K562 (cell line): ENCODE measurements at regions not wholly inside any gene's neighbourhood (a gene's known extent, or its start where the extent isn't known, plus 50 kb on each side); places are given as distances from the start of the nearest gene placed in this dataset.

ENCODE experiments used
- ATAC-seq: fragments of 200-7000 bp; cut with Tn5 transposase; 3 replicates; pipeline ENCODE4 v1.9.1; 2020; ENCODE audit warnings: moderate library complexity
- BruUV-seq: library from RNA; stranded (reverse); fragments of 400-500 nt; replicated peaks from 2 replicates; lab custom pipeline; 2021; lab: Mats Ljungman, UMichigan
- CTCF ChIA-PET: fragments of 300-600 bp; formaldehyde crosslinking; extraction: SDS; loops from one replicate; lab custom pipeline; 2021; ENCODE audit warnings: low intra/inter-chr PET ratio; lab: Yijun Ruan, JAX
- POLR2A ChIA-PET: fragments of 300-600, 350-650 bp; sonication (Branson Sonifier 250); formaldehyde crosslinking; extraction: SDS; loops from one replicate; lab custom pipeline; 2021; ENCODE audit warnings: antibody characterized with exemption, inconsistent platforms; lab: Yijun Ruan, JAX
- DNase-seq, 4 experiments: peaks; one replicate each; pipeline versions ENCODE4 v3.0.0 to v3.0.0-alpha.2; 2011 to 2018; ENCODE audit warnings: low spot score in 3 of 4, mixed read lengths in 3 of 4; ENCODE audit errors: extremely low read depth in 1 of 4
- FAIRE-seq: peaks from 2 replicates; lab custom pipeline; 2011; peaks lifted over from hg19 to GRCh38; lab: Jason Lieb, UNC
- H2AFZ ChIP-seq: 2 replicates; pipeline ENCODE4 v1.6.0; 2011; ENCODE audit warnings: low read depth, low read length, control low read depth, inconsistent platforms
- H3K27ac ChIP-seq: fragments of 200-600 bp; 3 replicates; pipeline ENCODE4 v1.8.0; 2011; ENCODE audit warnings: low read depth, mild to moderate bottlenecking, control low read depth, inconsistent platforms, low read length, moderate library complexity, mixed read lengths; ENCODE audit errors: extremely low read depth
- H3K27me3 ChIP-seq, 2 experiments: fragments of 300-600 bp in 1 of 2; 2 replicates in 1 of 2; 3 replicates in 1 of 2; pipeline versions ENCODE4 v1.6.0 to v1.8.0; 2011; ENCODE audit warnings: inconsistent platforms in 2 of 2, low read length in 2 of 2, mild to moderate bottlenecking in 1 of 2, mixed read lengths in 1 of 2, moderate library complexity in 1 of 2; ENCODE audit not compliant: control insufficient read depth in 2 of 2, insufficient read depth in 2 of 2
- H3K36me3 ChIP-seq: fragments of 300-600 bp; 3 replicates; pipeline ENCODE4 v1.8.0; 2011; ENCODE audit warnings: mild to moderate bottlenecking, low read length, inconsistent platforms; ENCODE audit not compliant: control insufficient read depth, insufficient read depth
- H3K4me1 ChIP-seq, 2 experiments: fragments of 200-600 bp in 1 of 2; replicated peaks in 1 of 2; 2 replicates in 1 of 2; 3 replicates in 1 of 2; pipeline versions ENCODE4 v1.5.1 to v1.8.0; 2011; ENCODE audit warnings: inconsistent platforms in 2 of 2, low read length in 2 of 2, mild to moderate bottlenecking in 1 of 2, mixed read lengths in 1 of 2, moderate library complexity in 1 of 2; ENCODE audit not compliant: control insufficient read depth in 2 of 2, insufficient read depth in 2 of 2
- H3K4me2 ChIP-seq: 2 replicates; pipeline ENCODE4 v1.6.1; 2011; ENCODE audit warnings: low read length, control low read depth, inconsistent platforms, mixed read lengths; ENCODE audit not compliant: insufficient read depth
- H3K4me3 ChIP-seq: fragments of 200-600 bp; sonication (generic), shearing (Covaris generic); 2 replicates; pipeline ENCODE4 v1.5.1; 2016; ENCODE audit warnings: control low read depth, inconsistent platforms
- H3K79me2 ChIP-seq: fragments of 200-600 bp; 3 replicates; pipeline ENCODE4 v1.8.0; 2011; ENCODE audit warnings: low read length, inconsistent platforms; ENCODE audit not compliant: control insufficient read depth, insufficient read depth
- H3K9ac ChIP-seq, 2 experiments: 2 replicates each; pipeline versions ENCODE4 v1.6.0 to v1.6.1; 2011; ENCODE audit warnings: low read depth in 2 of 2, low read length in 2 of 2, control low read depth in 1 of 2, inconsistent platforms in 1 of 2, mild to moderate bottlenecking in 1 of 2, mixed read lengths in 1 of 2; ENCODE audit not compliant: insufficient read depth in 1 of 2
- H3K9me1 ChIP-seq: one replicate; pipeline ENCODE4 v1.6.0; 2011; ENCODE audit warnings: inconsistent platforms, mild to moderate bottlenecking, low read length, moderate library complexity; ENCODE audit not compliant: control insufficient read depth, insufficient read depth
- H3K9me3 ChIP-seq: replicated peaks from 2 replicates; pipeline ENCODE4 v1.5.1; 2011; ENCODE audit warnings: low read depth, low read length, inconsistent platforms; ENCODE audit not compliant: control insufficient read depth, insufficient read depth
- H4K20me1 ChIP-seq: replicated peaks from 2 replicates; pipeline ENCODE4 v1.6.1; 2011; ENCODE audit warnings: low read length, inconsistent platforms, mixed read lengths; ENCODE audit not compliant: control insufficient read depth, insufficient read depth
- CAMTA2 ChIP-seq: fragments of 250-450 bp; sonication (Bioruptor Pico); conservative IDR thresholded peaks from 2 replicates; pipeline ENCODE4 v1.5.1; 2022
- DIDO1 ChIP-seq: fragments of 450-650 bp; IDR thresholded peaks from 2 replicates; pipeline ENCODE4 v1.6.1; 2016; ENCODE audit warnings: low read depth, missing biosample characterization, missing genetic modification characterization
- DNMT1 ChIP-seq: fragments of 450-650 bp; IDR thresholded peaks from 2 replicates; pipeline ENCODE4 v1.6.1; 2016; ENCODE audit warnings: antibody characterized with exemption, mild to moderate bottlenecking
- JUND ChIP-seq, 2 experiments: IDR thresholded peaks; 2 replicates in 1 of 2; 3 replicates in 1 of 2; pipeline ENCODE4 v1.6.1; 2011; ENCODE audit warnings: borderline replicate concordance in 2 of 2, low read depth in 2 of 2, low read length in 2 of 2, improper control_type of control experiment in 1 of 2, missing biosample characterization in 1 of 2, missing genetic modification characterization in 1 of 2, missing genetic modification reagents in 1 of 2
- KDM5B ChIP-seq: fragments of 200-600 bp; sonication (generic); IDR thresholded peaks from 2 replicates; pipeline ENCODE4 v1.6.1; 2012; ENCODE audit warnings: low read depth, mild to moderate bottlenecking, moderate library complexity, low read length, control low read depth, inconsistent platforms; ENCODE audit not compliant: insufficient replicate concordance
- NCOA4 ChIP-seq: fragments of 450-650 bp; IDR thresholded peaks from 2 replicates; pipeline ENCODE4 v1.6.1; 2018; ENCODE audit warnings: mild to moderate bottlenecking; ENCODE audit not compliant: partially characterized antibody
- NFE2L1 ChIP-seq: fragments of 450-650 bp; IDR thresholded peaks from 2 replicates; pipeline ENCODE4 v1.6.1; 2016; ENCODE audit warnings: missing genetic modification characterization, low read depth, mild to moderate bottlenecking, missing compliant biosample characterization, moderate library complexity, borderline replicate concordance
- ZBTB5 ChIP-seq: fragments of 450-650 bp; IDR thresholded peaks from 2 replicates; pipeline ENCODE4 v1.6.1; 2017; ENCODE audit warnings: antibody characterized with exemption
- WGBS: fragments of 100-300 bp; shearing (Covaris generic); methylation state at CpG from one replicate; pipeline ENCODE4 v1.1.6; 2016; ENCODE audit warnings: low coverage, mixed read lengths; ENCODE audit not compliant: insufficient coverage; ENCODE audit errors: missing lambda C conversion rate; 5-methylcytosine and 5-hydroxymethylcytosine counted together
- in situ Hi-C: fragments of 300-500 bp; cut with MboI; formaldehyde crosslinking; loops from 4 replicates; pipeline ENCODE4 v1.15.0; 2018; ENCODE audit warnings: inconsistent platforms, mixed read lengths
- intact Hi-C: fragments of 100-400 bp; cut with micrococcal nuclease; formaldehyde crosslinking; loops from 2 replicates; pipeline ENCODE4 v1.14.2; 2022
- TF ChIP-seq, protein P1 (sequence below): sonication (generic); formaldehyde crosslinking; IDR thresholded peaks from 2 replicates; pipeline ENCODE4 v1.8.0; 2022; ENCODE audit warnings: missing genetic modification reagents, mild to moderate bottlenecking, borderline replicate concordance

DNA sequence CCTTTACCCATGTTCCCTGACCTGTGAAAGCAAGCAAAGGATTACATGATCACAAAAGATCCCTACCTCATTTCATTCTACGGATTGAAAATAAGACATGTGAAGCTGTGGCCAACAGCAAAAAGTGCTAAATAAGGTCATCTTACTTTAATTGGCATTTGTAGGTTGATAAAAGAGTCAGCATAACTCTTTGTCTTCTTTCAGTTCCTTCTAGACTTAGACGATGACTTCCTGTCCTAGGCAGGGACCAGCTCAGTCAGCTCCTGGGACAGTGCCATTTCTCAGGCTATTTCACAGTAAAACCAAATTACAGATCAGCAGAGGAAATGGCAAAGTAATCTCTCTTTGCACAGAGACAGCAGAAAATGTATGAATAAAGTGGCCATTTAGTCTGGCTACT, 480.7 kb downstream of the RFPL4B start:
- no TSS peak for BruUV-seq
- WGBS, result 0% methylated on average over 2 of the region's 2 CpGs
- H3K36me3 ChIP-seq, result no peaks in the 10 kb centered on the region
- in situ Hi-C loops (no loop called here), intact Hi-C loops (no loop called here)
- no peaks in the 10 kb centered on the region for H3K9me1 ChIP-seq
- H3K4me1 ChIP-seq, result no peaks in the 10 kb centered on the region
- no peaks in the 10 kb centered on the region for H3K79me2 ChIP-seq
- no peak for DNase-seq
- POLR2A ChIA-PET, result no interaction called here
- no peak for FAIRE-seq
- H3K4me3 ChIP-seq, result no peak overlapping the region
- no peaks in the 10 kb centered on the region for H3K9me3 ChIP-seq
- H3K27ac ChIP-seq, result no peak overlapping the region
- TF ChIP-seq JUND (IDR thresholded peaks at IDR 0.05; ENCODE audit: borderline replicate concordance, low read depth, low read length) (no peak), JUND (tag; IDR thresholded peaks at IDR 0.05; ENCODE audit: borderline replicate concordance, low read depth, low read length) (no peak), ZBTB5 (no peak), CAMTA2 (CRISPR knock-in tag) (no peak), DNMT1 (no peak), NCOA4 (no peak), DIDO1 (tag) (no peak), KDM5B (no peak), NFE2L1 (no peak)
- TF ChIP-seq, protein P1, sequence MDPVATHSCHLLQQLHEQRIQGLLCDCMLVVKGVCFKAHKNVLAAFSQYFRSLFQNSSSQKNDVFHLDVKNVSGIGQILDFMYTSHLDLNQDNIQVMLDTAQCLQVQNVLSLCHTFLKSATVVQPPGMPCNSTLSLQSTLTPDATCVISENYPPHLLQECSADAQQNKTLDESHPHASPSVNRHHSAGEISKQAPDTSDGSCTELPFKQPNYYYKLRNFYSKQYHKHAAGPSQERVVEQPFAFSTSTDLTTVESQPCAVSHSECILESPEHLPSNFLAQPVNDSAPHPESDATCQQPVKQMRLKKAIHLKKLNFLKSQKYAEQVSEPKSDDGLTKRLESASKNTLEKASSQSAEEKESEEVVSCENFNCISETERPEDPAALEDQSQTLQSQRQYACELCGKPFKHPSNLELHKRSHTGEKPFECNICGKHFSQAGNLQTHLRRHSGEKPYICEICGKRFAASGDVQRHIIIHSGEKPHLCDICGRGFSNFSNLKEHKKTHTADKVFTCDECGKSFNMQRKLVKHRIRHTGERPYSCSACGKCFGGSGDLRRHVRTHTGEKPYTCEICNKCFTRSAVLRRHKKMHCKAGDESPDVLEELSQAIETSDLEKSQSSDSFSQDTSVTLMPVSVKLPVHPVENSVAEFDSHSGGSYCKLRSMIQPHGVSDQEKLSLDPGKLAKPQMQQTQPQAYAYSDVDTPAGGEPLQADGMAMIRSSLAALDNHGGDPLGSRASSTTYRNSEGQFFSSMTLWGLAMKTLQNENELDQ, result no peak
- ATAC-seq, result no peak
- CTCF ChIA-PET, result no interaction called here
- H3K4me2 ChIP-seq, result no peak overlapping the region
- no peaks in the 10 kb centered on the region for H4K20me1 ChIP-seq
- H3K27me3 ChIP-seq, result no peaks in the 10 kb centered on the region
- no peak overlapping the region for H2AFZ ChIP-seq
- no peak overlapping the region for H3K9ac ChIP-seq
